ENCODE measurements at regions not wholly inside any gene's neighbourhood (a gene's known extent, or its start where the extent isn't known, plus 50 kb on each side); places are given as distances from the start of the nearest gene placed in this dataset.
"Not testable (repeated sequence)": the region's sequence is repeated elsewhere in the genome, so short reads cannot be mapped to it uniquely, and the experiment has no call there.

DNA sequence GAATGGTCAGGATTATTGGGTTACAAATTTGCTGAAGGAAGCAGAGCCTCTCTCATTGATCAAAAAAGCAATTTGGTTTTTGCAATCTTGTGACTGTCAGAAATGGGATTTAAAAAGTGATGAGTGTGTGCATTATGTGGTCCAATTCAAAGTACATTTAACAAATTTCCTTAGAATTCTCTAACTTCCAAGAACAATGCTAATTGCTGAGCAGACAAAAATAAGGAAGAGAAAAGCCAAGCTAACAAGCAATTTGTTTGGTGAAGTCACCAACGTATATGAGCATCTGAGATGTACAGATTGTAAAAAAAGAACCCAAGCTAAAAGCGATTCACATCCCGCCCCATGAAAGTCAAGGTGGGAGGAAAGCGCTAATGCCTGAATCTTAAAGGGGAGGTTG lies 1643.9 kb downstream of the CDH8 start:
- Histone ChIP-seq H3K9me3 (ENCODE audit: control insufficient read depth, insufficient read depth, low read length) (no peaks in the 10 kb centered on the region), H3K36me3 (ENCODE audit: control insufficient read depth, low read length) (no peaks in the 10 kb centered on the region), H3K27ac (ENCODE audit: low read depth, low read length) (no peak overlapping the region), H4K20me1 (ENCODE audit: control insufficient read depth, insufficient read depth, low read depth, low read length) (no peaks in the 10 kb centered on the region), H3K79me2 (ENCODE audit: control insufficient read depth, low read length) (no peaks in the 10 kb centered on the region), H3K4me3 (ENCODE audit: low read length) (no peak overlapping the region), H3K9me2 (replicated peaks; ENCODE audit: control insufficient read depth, low read length) (no peaks in the 10 kb centered on the region), H3K4me1 (ENCODE audit: control insufficient read depth, low read length) (no peaks in the 10 kb centered on the region), H3K4me2 (ENCODE audit: low read length) (no peak overlapping the region), H3F3A (ENCODE audit: control insufficient read depth, insufficient read depth) (no peaks in the 10 kb centered on the region), H3K27me3 (ENCODE audit: control insufficient read depth, low read length) (no peaks in the 10 kb centered on the region)
- TF ChIP-seq CTCF (IDR thresholded peaks at IDR 0.05; ENCODE audit: low read depth, low read length, poor library complexity, severe bottlenecking) (no peak), EZH2phosphoT487 (IDR thresholded peaks at IDR 0.05; ENCODE audit: borderline replicate concordance, low read length) (no peak)

DNA sequence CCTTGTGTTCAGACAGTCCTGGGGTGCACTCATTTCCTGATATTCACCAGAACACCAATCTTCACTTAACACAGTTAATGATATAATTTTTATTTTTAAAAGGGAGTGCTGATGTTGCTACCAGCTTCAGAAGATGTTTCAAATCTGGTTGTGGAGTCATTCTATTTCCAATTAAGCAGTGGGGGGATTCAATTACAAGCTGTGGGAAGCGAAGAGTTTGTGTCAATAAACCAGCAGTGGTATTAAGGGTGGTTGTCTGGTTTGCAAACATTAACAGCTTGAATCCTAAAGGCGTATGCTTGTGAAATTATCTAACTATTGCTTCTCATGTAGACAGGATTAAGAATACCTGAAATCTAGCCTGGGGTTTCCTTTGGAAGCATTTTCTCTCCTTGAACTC lies 1637.5 kb upstream of the GOT2 start:
- TF ChIP-seq CTCF (IDR thresholded peaks at IDR 0.05; ENCODE audit: low read depth, low read length, poor library complexity, severe bottlenecking) (no peak), EZH2phosphoT487 (IDR thresholded peaks at IDR 0.05; ENCODE audit: borderline replicate concordance, low read length) (no peak)

GRCh38 chr16:60367739-60368138 lies 1633.6 kb upstream of the GOT2 start:
- Histone ChIP-seq H3K27ac (ENCODE audit: low read depth, low read length) (no peak overlapping the region), H3K9me3 (ENCODE audit: control insufficient read depth, insufficient read depth, low read length) (no peaks in the 10 kb centered on the region), H4K20me1 (ENCODE audit: control insufficient read depth, insufficient read depth, low read depth, low read length) (no peaks in the 10 kb centered on the region), H3K4me2 (ENCODE audit: low read length) (no peak overlapping the region), H3K36me3 (ENCODE audit: control insufficient read depth, low read length) (no peaks in the 10 kb centered on the region), H3K4me3 (ENCODE audit: low read length) (no peak overlapping the region), H3K27me3 (ENCODE audit: control insufficient read depth, low read length) (no peaks in the 10 kb centered on the region), H3K9me2 (replicated peaks; ENCODE audit: control insufficient read depth, low read length) (no peaks in the 10 kb centered on the region), H3K4me1 (ENCODE audit: control insufficient read depth, low read length) (no peaks in the 10 kb centered on the region), H3F3A (ENCODE audit: control insufficient read depth, insufficient read depth) (no peaks in the 10 kb centered on the region), H3K79me2 (ENCODE audit: control insufficient read depth, low read length) (no peaks in the 10 kb centered on the region)
- TF ChIP-seq CTCF (IDR thresholded peaks at IDR 0.05; ENCODE audit: low read depth, low read length, poor library complexity, severe bottlenecking): no peak
- TF ChIP-seq EZH2phosphoT487 (IDR thresholded peaks at IDR 0.05; ENCODE audit: borderline replicate concordance, low read length): no peak

More for the DNA sequence above, 1637.5 kb upstream of the GOT2 start:
- no peak overlapping the region for H3K4me2 ChIP-seq (ENCODE audit: low read length)
- no peaks in the 10 kb centered on the region for H4K20me1 ChIP-seq (ENCODE audit: control insufficient read depth, insufficient read depth, low read depth, low read length)
- H3F3A ChIP-seq (ENCODE audit: control insufficient read depth, insufficient read depth): no peaks in the 10 kb centered on the region
- no peak overlapping the region for H3K27ac ChIP-seq (ENCODE audit: low read depth, low read length)
- H3K79me2 ChIP-seq (ENCODE audit: control insufficient read depth, low read length): no peaks in the 10 kb centered on the region
- H3K36me3 ChIP-seq (ENCODE audit: control insufficient read depth, low read length): no peaks in the 10 kb centered on the region
- H3K4me3 ChIP-seq (ENCODE audit: low read length): no peak overlapping the region
- no peaks in the 10 kb centered on the region for H3K4me1 ChIP-seq (ENCODE audit: control insufficient read depth, low read length)
- H3K9me2 ChIP-seq (replicated peaks; ENCODE audit: control insufficient read depth, low read length): no peaks in the 10 kb centered on the region
- no peaks in the 10 kb centered on the region for H3K9me3 ChIP-seq (ENCODE audit: control insufficient read depth, insufficient read depth, low read length)
- H3K27me3 ChIP-seq (ENCODE audit: control insufficient read depth, low read length): no peaks in the 10 kb centered on the region

GRCh38 chr16:60363566-60363965 lies 1629.5 kb upstream of the GOT2 start:
- H3K27ac ChIP-seq (ENCODE audit: low read depth, low read length): no peak overlapping the region
- no peaks in the 10 kb centered on the region for H3K27me3 ChIP-seq (ENCODE audit: control insufficient read depth, low read length)
- no peaks in the 10 kb centered on the region for H4K20me1 ChIP-seq (ENCODE audit: control insufficient read depth, insufficient read depth, low read depth, low read length)
- H3K9me3 ChIP-seq (ENCODE audit: control insufficient read depth, insufficient read depth, low read length): no peaks in the 10 kb centered on the region
- no peak overlapping the region for H3K4me2 ChIP-seq (ENCODE audit: low read length)
- no peaks in the 10 kb centered on the region for H3K79me2 ChIP-seq (ENCODE audit: control insufficient read depth, low read length)
- H3K4me1 ChIP-seq (ENCODE audit: control insufficient read depth, low read length): no peaks in the 10 kb centered on the region
- H3F3A ChIP-seq (ENCODE audit: control insufficient read depth, insufficient read depth): no peaks in the 10 kb centered on the region
- H3K9me2 ChIP-seq (replicated peaks; ENCODE audit: control insufficient read depth, low read length): no peaks in the 10 kb centered on the region
- no peaks in the 10 kb centered on the region for H3K36me3 ChIP-seq (ENCODE audit: control insufficient read depth, low read length)
- no peak overlapping the region for H3K4me3 ChIP-seq (ENCODE audit: low read length)
- TF ChIP-seq EZH2phosphoT487 (IDR thresholded peaks at IDR 0.05; ENCODE audit: borderline replicate concordance, low read length) (no peak), CTCF (IDR thresholded peaks at IDR 0.05; ENCODE audit: low read depth, low read length, poor library complexity, severe bottlenecking) (no peak)

GRCh38 chr16:60359866-60360265 lies 1625.8 kb upstream of the GOT2 start:
- not testable (repeated sequence) for H3K4me3 ChIP-seq (ENCODE audit: low read length); H3K79me2 ChIP-seq (ENCODE audit: control insufficient read depth, low read length); H3K27ac ChIP-seq (ENCODE audit: low read depth, low read length); H3K27me3 ChIP-seq (ENCODE audit: control insufficient read depth, low read length); H3K4me2 ChIP-seq (ENCODE audit: low read length); H3K36me3 ChIP-seq (ENCODE audit: control insufficient read depth, low read length); H3K9me3 ChIP-seq (ENCODE audit: control insufficient read depth, insufficient read depth, low read length); H3K4me1 ChIP-seq (ENCODE audit: control insufficient read depth, low read length); H4K20me1 ChIP-seq (ENCODE audit: control insufficient read depth, insufficient read depth, low read depth, low read length); H3K9me2 ChIP-seq (replicated peaks; ENCODE audit: control insufficient read depth, low read length); H3F3A ChIP-seq (ENCODE audit: control insufficient read depth, insufficient read depth)

All from DOHH2 (cell line).